ENCODE measurements at regions not wholly inside any gene's neighbourhood (a gene's known extent, or its start where the extent isn't known, plus 50 kb on each side); places are given as distances from the start of the nearest gene placed in this dataset.

DNA sequence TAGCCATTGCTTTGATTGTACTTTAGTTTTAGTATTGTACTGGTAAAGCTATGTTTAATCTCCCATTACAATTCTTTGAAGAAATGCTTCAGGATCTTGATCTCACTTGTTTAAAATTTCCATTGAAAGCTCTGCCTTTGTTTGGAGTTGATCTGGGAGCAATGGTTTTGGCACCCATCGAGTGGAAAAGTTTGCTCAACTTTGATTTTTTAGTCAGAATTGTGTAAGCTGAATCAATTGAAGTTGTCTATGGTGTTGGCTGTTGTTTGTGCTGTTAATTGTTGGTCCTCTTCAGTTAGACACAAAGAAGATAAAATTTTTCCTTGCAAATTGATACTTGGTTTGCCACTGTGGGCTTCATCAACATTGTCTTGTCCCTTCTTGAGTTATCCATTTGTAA lies 99.8 kb upstream of the ADAD1 start:
- TF ChIP-seq POLR2A (IDR thresholded peaks at IDR 0.05) (no peak), EP300 (IDR thresholded peaks at IDR 0.05) (no peak), POLR2AphosphoS5 (IDR thresholded peaks at IDR 0.05) (no peak)
- TF ChIP-seq, protein P1, sequence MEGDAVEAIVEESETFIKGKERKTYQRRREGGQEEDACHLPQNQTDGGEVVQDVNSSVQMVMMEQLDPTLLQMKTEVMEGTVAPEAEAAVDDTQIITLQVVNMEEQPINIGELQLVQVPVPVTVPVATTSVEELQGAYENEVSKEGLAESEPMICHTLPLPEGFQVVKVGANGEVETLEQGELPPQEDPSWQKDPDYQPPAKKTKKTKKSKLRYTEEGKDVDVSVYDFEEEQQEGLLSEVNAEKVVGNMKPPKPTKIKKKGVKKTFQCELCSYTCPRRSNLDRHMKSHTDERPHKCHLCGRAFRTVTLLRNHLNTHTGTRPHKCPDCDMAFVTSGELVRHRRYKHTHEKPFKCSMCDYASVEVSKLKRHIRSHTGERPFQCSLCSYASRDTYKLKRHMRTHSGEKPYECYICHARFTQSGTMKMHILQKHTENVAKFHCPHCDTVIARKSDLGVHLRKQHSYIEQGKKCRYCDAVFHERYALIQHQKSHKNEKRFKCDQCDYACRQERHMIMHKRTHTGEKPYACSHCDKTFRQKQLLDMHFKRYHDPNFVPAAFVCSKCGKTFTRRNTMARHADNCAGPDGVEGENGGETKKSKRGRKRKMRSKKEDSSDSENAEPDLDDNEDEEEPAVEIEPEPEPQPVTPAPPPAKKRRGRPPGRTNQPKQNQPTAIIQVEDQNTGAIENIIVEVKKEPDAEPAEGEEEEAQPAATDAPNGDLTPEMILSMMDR (IDR thresholded peaks at IDR 0.05): no peak

All from gastroesophageal sphincter (tissue), 3 donors.